Endothelial cell of umbilical vein (primary cell): ENCODE measurements at regions not wholly inside any gene's neighbourhood (a gene's known extent, or its start where the extent isn't known, plus 50 kb on each side); places are given as distances from the start of the nearest gene placed in this dataset.

ENCODE experiments used
- EZH2 ChIP-seq: IDR thresholded peaks from 2 replicates; pipeline ENCODE4 v1.6.1; 2012; ENCODE audit warnings: borderline replicate concordance, low read depth, mild to moderate bottlenecking, moderate library complexity, low read length, inconsistent platforms; ENCODE audit not compliant: severe bottlenecking
- GATA2 ChIP-seq: IDR thresholded peaks from 2 replicates; pipeline ENCODE4 v1.7.0; 2011; ENCODE audit warnings: low read depth, mild to moderate bottlenecking, moderate library complexity, mixed read lengths, low read length; ENCODE audit not compliant: insufficient read length, insufficient read depth
- POLR2A ChIP-seq: IDR thresholded peaks from 2 replicates; pipeline ENCODE4 v1.6.1; 2012; ENCODE audit warnings: low read depth, mild to moderate bottlenecking, control low read depth, low read length
- TF ChIP-seq, protein P1 (sequence below), 2 donors: IDR thresholded peaks; 1 replicate in 1 of 2; 2 replicates in 1 of 2; pipeline ENCODE4 v1.5.1; 2011; ENCODE audit warnings: low read length in 2 of 2, mild to moderate bottlenecking in 2 of 2, moderate library complexity in 2 of 2, control low read depth in 1 of 2, inconsistent platforms in 1 of 2, low read depth in 1 of 2; ENCODE audit not compliant: insufficient read depth in 1 of 2; ENCODE audit errors: extremely low read depth in 1 of 2

DNA sequence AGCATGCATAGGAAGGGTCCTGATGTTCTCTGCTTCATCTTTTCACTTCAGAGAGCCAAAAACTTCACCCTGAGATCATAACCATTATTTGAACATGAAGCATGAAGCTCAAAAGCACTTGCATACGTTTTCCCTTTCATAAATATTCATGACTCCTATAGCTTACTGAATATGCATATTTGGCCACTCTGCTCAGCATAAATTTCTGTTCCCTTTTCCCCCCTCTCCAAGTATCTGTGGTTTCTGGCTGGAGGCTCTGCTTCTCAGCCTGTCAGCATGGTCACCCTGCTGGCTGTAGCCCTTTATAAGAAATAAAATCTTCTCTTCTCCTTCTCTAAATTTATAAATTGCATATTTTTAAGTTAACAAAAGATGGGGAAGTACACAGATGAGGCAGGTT lies 384.7 kb upstream of the AGA start:
- TF ChIP-seq POLR2A = no peak
- TF ChIP-seq, protein P1, sequence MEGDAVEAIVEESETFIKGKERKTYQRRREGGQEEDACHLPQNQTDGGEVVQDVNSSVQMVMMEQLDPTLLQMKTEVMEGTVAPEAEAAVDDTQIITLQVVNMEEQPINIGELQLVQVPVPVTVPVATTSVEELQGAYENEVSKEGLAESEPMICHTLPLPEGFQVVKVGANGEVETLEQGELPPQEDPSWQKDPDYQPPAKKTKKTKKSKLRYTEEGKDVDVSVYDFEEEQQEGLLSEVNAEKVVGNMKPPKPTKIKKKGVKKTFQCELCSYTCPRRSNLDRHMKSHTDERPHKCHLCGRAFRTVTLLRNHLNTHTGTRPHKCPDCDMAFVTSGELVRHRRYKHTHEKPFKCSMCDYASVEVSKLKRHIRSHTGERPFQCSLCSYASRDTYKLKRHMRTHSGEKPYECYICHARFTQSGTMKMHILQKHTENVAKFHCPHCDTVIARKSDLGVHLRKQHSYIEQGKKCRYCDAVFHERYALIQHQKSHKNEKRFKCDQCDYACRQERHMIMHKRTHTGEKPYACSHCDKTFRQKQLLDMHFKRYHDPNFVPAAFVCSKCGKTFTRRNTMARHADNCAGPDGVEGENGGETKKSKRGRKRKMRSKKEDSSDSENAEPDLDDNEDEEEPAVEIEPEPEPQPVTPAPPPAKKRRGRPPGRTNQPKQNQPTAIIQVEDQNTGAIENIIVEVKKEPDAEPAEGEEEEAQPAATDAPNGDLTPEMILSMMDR (IDR thresholded peaks at IDR 0.05; ENCODE audit: extremely low read depth in 1 of 2, insufficient read depth in 1 of 2, low read depth in 1 of 2, low read length in 2 of 2) = no peak
- no peak for TF ChIP-seq EZH2
- TF ChIP-seq GATA2 = no peak
